CD4-positive, alpha-beta T cell (primary cell): ENCODE measurements at regions not wholly inside any gene's neighbourhood (a gene's known extent, or its start where the extent isn't known, plus 50 kb on each side); places are given as distances from the start of the nearest gene placed in this dataset.

Experiments
- ATAC-seq: fragments of 200-7000 bp; cut with Tn5 transposase; one replicate; pipeline ENCODE4 v1.10.0; 2022; ENCODE audit warnings: mild to moderate bottlenecking; ENCODE audit not compliant: poor library complexity
- CTCF ChIA-PET: fragments of 350-600 bp; sonication (Branson Sonifier 250); formaldehyde crosslinking; loops from one replicate; lab custom pipeline; 2021; ENCODE audit warnings: antibody characterized with exemption, inconsistent platforms; lab: Charles Lee
- POLR2A ChIA-PET: fragments of 350-600 bp; sonication (Branson Sonifier 250); formaldehyde crosslinking; loops from one replicate; lab custom pipeline; 2021; ENCODE audit warnings: antibody characterized with exemption, inconsistent platforms; lab: Charles Lee
- DNase-seq, 14 experiments: peaks; one replicate each; pipeline ENCODE4 v3.0.0-alpha.2; 2013 to 2020; ENCODE audit warnings: mixed read lengths in 2 of 14
- H3K27ac ChIP-seq, 2 donors: one replicate each; pipeline versions ENCODE4 v1.5.1 to v1.7.0; 2013; ENCODE audit warnings: low read length in 2 of 2, low read depth in 1 of 2, mild to moderate bottlenecking in 1 of 2
- H3K27me3 ChIP-seq, 2 experiments: 1 replicate in 1 of 2; 2 replicates in 1 of 2; pipeline versions ENCODE4 v1.6.1 to v1.7.0; 2013; ENCODE audit warnings: low read length in 2 of 2, control low read depth in 1 of 2, mild to moderate bottlenecking in 1 of 2, moderate library complexity in 1 of 2; ENCODE audit not compliant: insufficient read depth in 2 of 2, control insufficient read depth in 1 of 2
- H3K36me3 ChIP-seq: one replicate; pipeline ENCODE4 v1.6.1; 2013; ENCODE audit warnings: low read length, control low read depth; ENCODE audit not compliant: insufficient read depth
- H3K4me1 ChIP-seq: one replicate; pipeline ENCODE4 v1.6.1; 2013; ENCODE audit warnings: low read length, control low read depth; ENCODE audit not compliant: insufficient read depth
- H3K4me3 ChIP-seq: one replicate; pipeline ENCODE4 v1.5.1; 2013; ENCODE audit warnings: mild to moderate bottlenecking, low read length, moderate library complexity
- H3K9me3 ChIP-seq, 2 experiments: 1 replicate in 1 of 2; 2 replicates in 1 of 2; pipeline versions ENCODE4 v1.6.1 to v1.7.0; 2013; ENCODE audit warnings: low read length in 2 of 2, mild to moderate bottlenecking in 2 of 2, control low read depth in 1 of 2, moderate library complexity in 1 of 2; ENCODE audit not compliant: control insufficient read depth in 1 of 2, insufficient read depth in 1 of 2
- H3K27ac Mint-ChIP-seq: one replicate; pipeline ENCODE4 v1.8.0; 2020; ENCODE audit warnings: mixed read lengths
- H3K27me3 Mint-ChIP-seq: one replicate; pipeline ENCODE4 v1.8.0; 2021; ENCODE audit warnings: mixed read lengths
- H3K36me3 Mint-ChIP-seq: one replicate; pipeline ENCODE4 v1.8.0; 2021; ENCODE audit warnings: low read depth, mixed read lengths
- H3K4me1 Mint-ChIP-seq: one replicate; pipeline ENCODE4 v1.8.0; 2021; ENCODE audit warnings: low read depth, mixed read lengths
- H3K4me3 Mint-ChIP-seq: one replicate; pipeline ENCODE4 v1.8.0; 2020; ENCODE audit warnings: mild to moderate bottlenecking, mixed read lengths
- H3K9me3 Mint-ChIP-seq: one replicate; pipeline ENCODE4 v1.8.0; 2020; ENCODE audit warnings: mixed read lengths
- intact Hi-C, 2 experiments: fragments of 100-400 bp; cut with DNase I in 1 of 2; cut with micrococcal nuclease in 1 of 2; formaldehyde crosslinking; loops; one replicate each; pipeline versions ENCODE4 v1.15.1 to v1.9.0; 2023 to 2025; cut with DNase I, micrococcal nuclease
- TF ChIP-seq, protein P1 (sequence below): fragments of 200-600 bp; IDR thresholded peaks from one replicate; pipeline ENCODE4 v1.8.0; 2022; ENCODE audit warnings: antibody characterized with exemption, mild to moderate bottlenecking

- Mint-ChIP-seq H3K4me3 (no peak overlapping the region), H3K27me3 (no peaks in the 10 kb centered on the region), H3K27ac (no peak overlapping the region), H3K4me1 (no peaks in the 10 kb centered on the region), H3K9me3 (peaks cover 19% of the 10 kb centered on the region), H3K36me3 (no peaks in the 10 kb centered on the region)
- no peak overlapping the region for H3K27ac ChIP-seq
- ATAC-seq (no peak), DNase-seq (no peak)
- no peaks in the 10 kb centered on the region for H3K27me3 ChIP-seq
- H3K36me3 ChIP-seq = no peaks in the 10 kb centered on the region
- intact Hi-C loops = no loop called here
- ChIA-PET CTCF (no interaction called here), POLR2A (no interaction called here)
- no peaks in the 10 kb centered on the region for H3K4me1 ChIP-seq
- TF ChIP-seq, protein P1, sequence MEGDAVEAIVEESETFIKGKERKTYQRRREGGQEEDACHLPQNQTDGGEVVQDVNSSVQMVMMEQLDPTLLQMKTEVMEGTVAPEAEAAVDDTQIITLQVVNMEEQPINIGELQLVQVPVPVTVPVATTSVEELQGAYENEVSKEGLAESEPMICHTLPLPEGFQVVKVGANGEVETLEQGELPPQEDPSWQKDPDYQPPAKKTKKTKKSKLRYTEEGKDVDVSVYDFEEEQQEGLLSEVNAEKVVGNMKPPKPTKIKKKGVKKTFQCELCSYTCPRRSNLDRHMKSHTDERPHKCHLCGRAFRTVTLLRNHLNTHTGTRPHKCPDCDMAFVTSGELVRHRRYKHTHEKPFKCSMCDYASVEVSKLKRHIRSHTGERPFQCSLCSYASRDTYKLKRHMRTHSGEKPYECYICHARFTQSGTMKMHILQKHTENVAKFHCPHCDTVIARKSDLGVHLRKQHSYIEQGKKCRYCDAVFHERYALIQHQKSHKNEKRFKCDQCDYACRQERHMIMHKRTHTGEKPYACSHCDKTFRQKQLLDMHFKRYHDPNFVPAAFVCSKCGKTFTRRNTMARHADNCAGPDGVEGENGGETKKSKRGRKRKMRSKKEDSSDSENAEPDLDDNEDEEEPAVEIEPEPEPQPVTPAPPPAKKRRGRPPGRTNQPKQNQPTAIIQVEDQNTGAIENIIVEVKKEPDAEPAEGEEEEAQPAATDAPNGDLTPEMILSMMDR = no peak
- no peaks in the 10 kb centered on the region for H3K9me3 ChIP-seq
- H3K4me3 ChIP-seq = no peak overlapping the region
These were observed 558.5 kb upstream of the FZD8 start for GRCh38 chr10:36200577-36200976.

DNA sequence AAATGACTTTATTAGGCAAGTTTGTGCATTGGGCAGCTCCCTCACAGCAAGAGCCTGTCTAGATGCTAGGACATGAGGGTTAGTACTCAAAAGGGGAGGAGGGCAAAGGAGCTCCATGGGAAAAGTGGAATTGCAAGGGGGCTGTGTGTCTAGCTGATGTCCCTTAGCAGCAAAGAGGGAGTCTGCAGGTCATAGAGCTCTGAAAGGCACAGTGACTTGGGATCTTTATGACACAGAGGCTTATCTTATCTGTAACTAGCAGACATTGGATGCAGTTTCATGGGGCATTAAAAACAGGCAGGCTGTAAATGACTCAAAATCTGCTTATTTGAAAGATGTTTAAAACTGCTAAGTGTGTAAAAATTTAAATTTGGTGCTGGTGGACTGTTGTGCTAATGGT lies 556.2 kb upstream of the FZD8 start:
- intact Hi-C loops = no loop called here
- Mint-ChIP-seq H3K27me3 (no peaks in the 10 kb centered on the region), H3K36me3 (no peaks in the 10 kb centered on the region), H3K4me1 (no peaks in the 10 kb centered on the region), H3K4me3 (no peak overlapping the region), H3K9me3 (peaks cover 28% of the 10 kb centered on the region), H3K27ac (no peak overlapping the region)
- no peaks in the 10 kb centered on the region for H3K36me3 ChIP-seq
- ATAC-seq (no peak), DNase-seq (no peak)
- no peaks in the 10 kb centered on the region for H3K4me1 ChIP-seq
- TF ChIP-seq, protein P1 = no peak
- H3K9me3 ChIP-seq = peaks cover 0 to 6% of the 10 kb centered on the region in 2 experiments
- no peak overlapping the region for H3K4me3 ChIP-seq
- no peaks in the 10 kb centered on the region for H3K27me3 ChIP-seq
- ChIA-PET CTCF (no interaction called here), POLR2A (no interaction called here)
- H3K27ac ChIP-seq = no peak overlapping the region

- peaks cover 37% of the 10 kb centered on the region for H3K9me3 Mint-ChIP-seq
- H3K27me3 Mint-ChIP-seq = no peaks in the 10 kb centered on the region
- H3K36me3 Mint-ChIP-seq = no peaks in the 10 kb centered on the region
- POLR2A ChIA-PET = no interaction called here
- Histone ChIP-seq H3K27me3 (no peaks in the 10 kb centered on the region), H3K9me3 (peaks cover 0 to 12% of the 10 kb centered on the region in 2 experiments), H3K4me1 (no peaks in the 10 kb centered on the region), H3K27ac (no peak overlapping the region), H3K4me3 (no peak overlapping the region), H3K36me3 (no peaks in the 10 kb centered on the region)
- CTCF ChIA-PET = no interaction called here
- intact Hi-C loops = no loop called here
- TF ChIP-seq, protein P1 = no peak
- no peaks in the 10 kb centered on the region for H3K4me1 Mint-ChIP-seq
- DNase-seq = no peak
- no peak for ATAC-seq
- no peak overlapping the region for H3K4me3 Mint-ChIP-seq
- H3K27ac Mint-ChIP-seq = no peak overlapping the region
These were observed 553.3 kb upstream of the FZD8 start for GRCh38 chr10:36195364-36195763.
